ENCODE measurements at regions not wholly inside any gene's neighbourhood (a gene's known extent, or its start where the extent isn't known, plus 50 kb on each side); places are given as distances from the start of the nearest gene placed in this dataset.

GRCh38 chr11:92399705-92400104, 175.1 kb downstream of the FAT3 start:
- H3K4me1 ChIP-seq: no peaks in the 10 kb centered on the region
- no peak overlapping the region for H3K4me3 ChIP-seq
- no peaks in the 10 kb centered on the region for H3K9me3 ChIP-seq
- no peak for DNase-seq
- TF ChIP-seq CTCF (IDR thresholded peaks at IDR 0.05) (no peak), POLR2A (IDR thresholded peaks at IDR 0.05) (no peak)
- no peaks in the 10 kb centered on the region for H3K27me3 ChIP-seq
- no peaks in the 10 kb centered on the region for H3K36me3 ChIP-seq
- intact Hi-C loops (cut with DNase I): no loop called here
- WGBS, 2 donors: 75 to 90% methylated on average over 3 of the region's 3 CpGs
- H3K27ac ChIP-seq: no peak overlapping the region

GRCh38 chr11:92401520-92401919, 176.9 kb downstream of the FAT3 start:
- Histone ChIP-seq H3K4me3 (no peak overlapping the region), H3K4me1 (no peaks in the 10 kb centered on the region), H3K9me3 (no peaks in the 10 kb centered on the region), H3K27me3 (no peaks in the 10 kb centered on the region), H3K36me3 (no peaks in the 10 kb centered on the region), H3K27ac (no peak overlapping the region)
- TF ChIP-seq POLR2A (IDR thresholded peaks at IDR 0.05) (no peak), CTCF (IDR thresholded peaks at IDR 0.05) (no peak)
- intact Hi-C loops (cut with DNase I): no loop called here
- DNase-seq: no peak

GRCh38 chr11:92406472-92406871, 181.9 kb downstream of the FAT3 start:
- WGBS, 2 donors: 34 to 59% methylated on average over 2 of the region's 2 CpGs
- no peaks in the 10 kb centered on the region for H3K36me3 ChIP-seq
- H3K4me3 ChIP-seq: no peak overlapping the region
- no peaks in the 10 kb centered on the region for H3K9me3 ChIP-seq
- DNase-seq: no peak
- H3K27me3 ChIP-seq: no peaks in the 10 kb centered on the region
- no peak overlapping the region for H3K27ac ChIP-seq
- TF ChIP-seq POLR2A (IDR thresholded peaks at IDR 0.05): no peak
- no peak for TF ChIP-seq CTCF (IDR thresholded peaks at IDR 0.05)
- no peaks in the 10 kb centered on the region for H3K4me1 ChIP-seq
- intact Hi-C loops (cut with DNase I): no loop called here

- no peak for TF ChIP-seq POLR2A (IDR thresholded peaks at IDR 0.05)
- TF ChIP-seq CTCF (IDR thresholded peaks at IDR 0.05): no peak
- no peak overlapping the region for H3K4me3 ChIP-seq
- no peaks in the 10 kb centered on the region for H3K27me3 ChIP-seq
- intact Hi-C loops (cut with DNase I): no loop called here
- H3K36me3 ChIP-seq: no peaks in the 10 kb centered on the region
- WGBS, 2 donors: 53 to 69% methylated on average over 3 of the region's 3 CpGs
- DNase-seq: no peak
- H3K27ac ChIP-seq: no peak overlapping the region
- H3K4me1 ChIP-seq: no peaks in the 10 kb centered on the region
- H3K9me3 ChIP-seq: no peaks in the 10 kb centered on the region
Observed at GRCh38 chr11:92409355-92409754, 184.7 kb downstream of the FAT3 start.

GRCh38 chr11:92409956-92410355, 185.3 kb downstream of the FAT3 start:
- H3K9me3 ChIP-seq: no peaks in the 10 kb centered on the region
- no peak overlapping the region for H3K4me3 ChIP-seq
- intact Hi-C loops (cut with DNase I): no loop called here
- H3K27me3 ChIP-seq: no peaks in the 10 kb centered on the region
- H3K27ac ChIP-seq: no peak overlapping the region
- TF ChIP-seq POLR2A (IDR thresholded peaks at IDR 0.05) (no peak), CTCF (IDR thresholded peaks at IDR 0.05) (no peak)
- no peaks in the 10 kb centered on the region for H3K36me3 ChIP-seq
- DNase-seq: no peak
- 64% methylated on average over 3 of the region's 3 CpGs for WGBS, 2 donors
- H3K4me1 ChIP-seq: no peaks in the 10 kb centered on the region

All from esophagus squamous epithelium (tissue), 5 donors.